IPS-NIHi11 (cell line): ENCODE measurements at regions not wholly inside any gene's neighbourhood (a gene's known extent, or its start where the extent isn't known, plus 50 kb on each side); places are given as distances from the start of the nearest gene placed in this dataset.
"Not testable (repeated sequence)": the region's sequence is repeated elsewhere in the genome, so short reads cannot be mapped to it uniquely, and the experiment has no call there.

Experiments
- DNase-seq: peaks from one replicate; pipeline ENCODE4 v3.0.0; 2012; ENCODE audit warnings: mixed read lengths, low spot score

DNA sequence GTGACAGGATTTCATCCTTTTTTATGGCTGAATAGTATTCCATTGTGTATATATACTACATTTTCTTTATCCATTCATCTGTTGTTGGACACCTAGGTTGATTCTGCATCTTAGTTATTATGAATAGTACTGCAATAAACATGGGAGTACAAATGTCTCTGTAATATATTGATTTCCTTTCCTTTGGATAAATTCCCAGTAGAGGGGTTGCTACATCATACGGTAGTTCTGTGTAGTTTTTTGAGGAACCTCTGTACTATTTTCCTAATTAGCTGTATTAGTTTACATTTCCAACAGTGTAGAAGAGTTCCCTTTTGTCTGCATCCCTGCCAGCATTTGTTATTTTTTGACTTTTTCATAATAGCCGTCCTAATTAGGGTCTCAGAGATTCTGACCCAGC is 201.3 kb downstream of the GIPC2 start:
- no peak for DNase-seq

DNA sequence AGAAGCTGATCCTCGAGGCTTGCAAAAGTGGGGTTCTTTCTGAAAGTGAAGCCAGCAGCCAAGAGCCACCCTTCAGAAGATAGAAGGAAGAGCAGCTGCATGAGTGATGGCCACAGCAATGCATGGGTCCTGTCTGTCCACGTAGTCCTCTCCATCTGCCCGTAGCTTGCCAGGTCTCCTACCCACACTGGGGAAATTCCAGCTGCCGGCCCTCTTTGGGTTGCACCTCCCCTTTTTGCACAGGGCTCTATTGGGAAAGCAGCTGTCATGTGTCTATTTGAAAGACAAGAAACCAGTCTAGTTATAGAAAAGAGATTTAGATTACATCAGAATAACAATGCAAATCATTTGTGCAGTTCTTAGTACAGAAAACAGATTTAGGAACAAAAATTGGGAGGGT is 204.4 kb downstream of the GIPC2 start:
- DNase-seq: no peak

DNA sequence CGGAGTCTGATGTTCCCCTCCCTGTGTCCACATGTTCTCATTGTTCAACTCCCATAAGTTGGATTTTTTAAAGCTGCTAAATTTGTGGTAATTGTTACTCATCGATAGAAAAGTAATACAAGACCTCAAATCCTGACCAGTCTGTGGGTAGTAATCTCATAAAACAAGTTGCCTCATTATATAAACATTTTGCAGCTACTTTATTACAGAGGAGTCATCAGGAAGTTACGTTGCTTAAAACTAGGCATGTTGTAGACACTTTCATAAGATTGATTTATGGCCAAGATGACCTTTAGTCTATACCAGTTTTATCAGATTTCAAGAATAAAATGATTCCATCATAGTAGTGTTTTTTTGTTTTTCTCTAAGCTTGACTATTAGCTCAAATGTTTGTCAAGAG is 208.8 kb downstream of the GIPC2 start:
- no peak for DNase-seq

DNA sequence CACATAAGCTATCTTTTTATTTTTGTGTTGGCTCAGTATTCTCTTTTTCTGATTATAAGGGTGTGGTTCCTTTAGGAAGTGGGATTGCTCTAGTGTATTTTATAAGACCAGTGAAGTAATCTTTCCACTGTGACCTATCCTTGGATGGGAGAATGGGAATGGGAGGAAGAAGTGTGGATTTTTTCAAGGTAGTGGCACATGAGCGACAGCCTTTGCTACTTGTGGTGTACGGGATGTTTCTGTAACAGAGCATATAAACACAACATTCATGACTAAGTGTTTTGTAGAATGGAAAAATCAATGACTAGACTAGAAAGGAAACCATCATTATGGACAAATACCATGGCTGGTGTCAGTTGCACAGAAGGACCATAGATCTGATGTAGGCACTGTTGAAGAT is 209.6 kb downstream of the GIPC2 start:
- no peak for DNase-seq

DNA sequence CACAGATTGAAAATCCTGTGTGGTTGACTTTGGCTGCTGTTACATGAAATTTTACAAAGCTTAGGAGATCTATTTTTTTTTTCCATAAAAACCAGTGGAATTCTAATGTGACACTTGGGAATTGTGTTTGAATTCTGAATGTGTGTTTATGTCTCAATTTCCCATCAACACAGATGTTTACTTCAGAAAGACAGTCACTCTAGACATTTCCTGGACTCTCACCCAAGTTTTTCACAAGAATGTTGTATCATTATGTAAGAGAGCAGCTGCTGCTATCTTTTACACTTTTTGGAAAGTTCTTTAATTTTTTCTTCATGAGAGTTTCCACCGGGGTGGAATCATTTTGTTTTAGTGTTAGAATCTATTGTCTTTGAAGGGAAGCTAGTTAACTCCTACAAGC is 210.1 kb downstream of the GIPC2 start:
- no peak for DNase-seq

DNA sequence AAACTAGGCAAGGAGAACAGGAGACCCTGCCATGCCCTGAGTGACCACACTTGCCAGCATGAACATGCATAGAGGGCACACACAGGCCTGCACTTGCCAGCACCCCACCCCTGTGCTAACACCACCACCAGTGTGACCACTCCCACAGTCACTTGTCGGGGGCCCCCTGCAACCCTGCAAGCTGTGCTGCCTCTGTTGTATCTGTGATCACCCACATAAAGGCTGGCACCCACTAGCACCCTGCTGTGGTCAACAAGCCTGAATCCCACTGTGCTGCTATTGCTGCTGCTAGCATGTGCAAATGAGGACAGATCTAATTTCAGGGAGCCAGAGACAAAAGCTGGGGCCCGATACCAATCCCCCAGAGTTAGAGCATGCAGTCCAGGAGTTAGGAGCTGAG is 217.7 kb downstream of the GIPC2 start:
- no peak for DNase-seq

DNA sequence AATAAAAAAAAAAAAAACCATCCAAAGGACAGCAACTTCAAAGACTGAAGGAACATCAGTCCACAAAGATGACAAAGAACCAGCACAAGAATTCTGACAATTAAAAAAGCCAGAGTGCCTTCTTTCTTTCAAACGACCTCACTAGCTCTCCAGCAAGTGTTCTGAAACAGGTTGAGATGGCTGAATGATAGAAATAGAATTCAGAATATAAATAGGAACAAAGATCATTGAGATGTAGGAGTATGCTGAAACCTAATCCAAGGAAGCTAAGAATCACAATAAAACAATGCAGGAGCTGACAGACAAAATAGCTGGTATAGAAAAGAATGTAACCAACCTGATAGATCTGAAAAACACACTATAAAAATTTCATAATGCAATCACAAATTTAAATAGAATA is 218.2 kb downstream of the GIPC2 start:
- no peak for DNase-seq

DNA sequence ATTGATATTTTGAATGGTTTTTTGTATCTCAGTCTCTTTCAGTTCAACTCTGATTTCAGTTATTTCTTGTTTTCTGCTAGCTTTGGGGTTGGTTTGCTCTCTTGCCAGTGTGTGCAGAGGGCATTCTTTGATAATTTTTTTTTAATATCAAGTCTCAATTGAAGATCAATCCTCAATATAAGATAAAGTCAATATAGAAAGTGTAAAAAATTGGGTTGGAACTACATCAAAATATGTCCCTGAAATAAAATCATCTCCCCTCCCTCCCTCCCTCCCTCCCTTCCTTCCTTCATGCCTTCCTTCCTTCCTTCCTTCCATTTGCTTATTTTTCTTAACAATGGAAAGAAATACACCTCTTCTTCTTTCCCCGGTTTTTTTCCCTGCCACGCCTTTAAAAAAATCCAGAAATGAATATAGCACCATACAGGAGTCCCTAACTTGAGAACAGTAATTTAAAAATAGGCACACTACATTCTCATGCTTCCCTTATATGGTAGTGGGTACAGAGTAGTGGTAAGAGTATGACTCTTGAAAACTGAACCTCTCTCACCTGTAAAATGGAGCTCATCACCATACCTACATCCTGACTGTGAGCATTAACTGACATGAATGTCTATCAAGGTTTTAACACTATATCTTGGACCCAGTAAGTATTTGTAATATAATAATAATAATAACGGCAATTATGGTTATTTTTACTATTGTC is 221.9 kb downstream of the GIPC2 start:
- no peak for DNase-seq

DNA sequence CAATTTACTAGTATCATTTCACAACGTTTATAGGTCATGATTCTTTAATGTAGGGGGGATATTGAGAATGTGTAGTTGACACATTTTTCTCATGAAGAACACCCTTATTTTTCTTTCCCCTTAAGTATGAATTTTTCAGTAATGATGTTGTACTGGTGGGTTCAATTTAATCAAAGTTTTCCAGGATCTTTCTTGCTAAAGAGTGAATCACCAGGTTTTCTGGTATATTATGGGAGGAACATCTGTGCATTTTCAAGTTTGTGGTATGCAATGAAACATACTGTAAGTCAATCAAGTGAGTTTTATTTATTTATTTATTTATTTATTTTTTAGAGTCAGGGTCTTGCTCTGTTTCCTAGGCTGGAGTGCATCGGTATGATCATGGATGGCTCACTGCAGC is 221.2 kb upstream of the PTGFR start:
- DNase-seq: no peak

DNA sequence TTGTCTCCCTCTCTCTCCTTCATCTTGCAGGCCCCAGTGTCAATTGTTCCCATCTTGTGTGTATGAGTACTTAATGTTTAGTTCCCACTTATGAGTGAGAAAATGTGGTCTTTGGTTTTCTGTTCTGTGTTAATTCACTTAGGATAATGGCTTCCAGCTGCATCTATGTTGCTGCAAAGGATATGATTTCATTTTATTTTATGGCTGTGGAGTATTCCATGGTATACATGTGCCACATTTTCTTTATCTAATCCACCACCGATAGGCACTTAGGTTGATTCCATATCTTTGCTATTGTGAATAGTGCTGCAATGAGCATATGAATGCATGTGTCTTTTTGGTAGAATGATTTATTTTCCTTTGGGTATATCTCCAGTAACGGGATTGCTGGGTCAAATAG is 219.4 kb upstream of the PTGFR start:
- not testable (repeated sequence) for DNase-seq

DNA sequence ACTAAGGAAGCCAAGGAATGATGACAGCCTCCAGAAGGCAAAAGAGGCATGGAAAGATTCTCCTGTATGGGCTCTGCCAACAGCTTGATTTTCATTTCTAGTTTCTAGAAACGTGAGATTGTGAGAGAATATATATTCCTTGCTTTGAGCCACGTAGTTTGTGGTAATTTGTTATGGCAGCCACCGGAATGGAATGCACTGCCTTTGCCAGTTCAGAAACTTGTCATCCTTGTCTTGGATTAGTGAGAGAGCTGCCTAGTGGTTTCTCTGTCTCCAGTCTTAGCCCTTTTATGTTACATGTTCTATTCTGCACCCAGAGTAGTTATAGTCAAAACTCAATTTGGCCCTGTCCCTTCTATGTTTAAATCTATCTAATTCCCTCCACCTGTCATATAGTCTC is 216.0 kb upstream of the PTGFR start:
- no peak for DNase-seq

DNA sequence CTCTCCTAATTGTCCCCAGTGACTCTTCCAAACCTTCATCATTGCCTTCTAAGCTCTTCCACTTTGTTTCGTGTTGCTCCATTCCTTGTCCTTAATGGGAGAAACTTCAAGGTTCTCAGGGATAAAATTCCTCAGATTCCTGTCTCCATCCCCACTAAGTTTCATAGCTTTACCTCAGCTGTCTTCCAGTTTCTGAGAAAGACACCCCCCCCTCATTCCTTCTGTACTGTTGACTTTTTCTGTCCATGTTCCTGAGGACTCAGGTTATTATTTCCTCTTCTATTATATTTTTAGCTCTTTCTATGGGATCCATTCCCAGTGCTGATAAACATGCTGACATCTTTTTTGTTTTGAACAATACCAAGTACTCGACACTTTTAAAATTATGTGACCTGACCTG is 215.3 kb upstream of the PTGFR start:
- DNase-seq: no peak

DNA sequence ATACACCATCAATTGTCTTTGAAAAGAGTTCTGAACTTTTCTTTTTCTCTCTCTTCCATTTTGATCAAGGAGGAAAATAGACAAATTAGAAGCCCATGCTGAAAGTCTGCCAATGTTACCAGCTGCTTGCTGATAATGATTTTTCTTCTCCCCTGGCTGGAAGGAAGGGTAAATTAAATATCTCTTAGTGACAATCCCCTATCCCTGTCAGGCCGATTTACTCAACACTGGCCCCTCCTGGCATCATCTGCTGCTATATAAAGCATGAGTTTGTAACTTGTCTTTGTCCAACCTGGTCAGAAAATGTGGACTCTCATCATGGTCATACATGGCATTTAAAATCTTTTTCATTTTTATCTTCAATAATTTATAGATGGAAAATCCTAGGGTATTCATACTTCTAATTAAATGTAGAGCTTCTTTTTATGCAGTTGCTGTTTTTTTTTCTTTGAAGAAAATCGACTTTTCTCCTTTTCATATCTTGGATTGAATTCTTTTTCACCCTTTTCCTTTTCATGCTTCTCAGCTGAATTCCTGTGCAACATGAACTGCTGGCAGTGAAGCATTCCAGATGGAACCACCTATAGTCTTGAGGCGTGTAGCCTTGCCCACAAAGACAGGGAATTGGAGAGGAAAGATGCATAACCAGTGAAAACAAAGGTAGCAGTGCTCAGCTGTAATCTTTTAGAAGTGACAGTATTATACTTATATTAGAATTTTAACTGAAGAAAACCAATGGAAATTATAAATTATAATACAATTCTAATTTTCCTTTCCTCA is 214.7 kb upstream of the PTGFR start:
- no peak for DNase-seq

DNA sequence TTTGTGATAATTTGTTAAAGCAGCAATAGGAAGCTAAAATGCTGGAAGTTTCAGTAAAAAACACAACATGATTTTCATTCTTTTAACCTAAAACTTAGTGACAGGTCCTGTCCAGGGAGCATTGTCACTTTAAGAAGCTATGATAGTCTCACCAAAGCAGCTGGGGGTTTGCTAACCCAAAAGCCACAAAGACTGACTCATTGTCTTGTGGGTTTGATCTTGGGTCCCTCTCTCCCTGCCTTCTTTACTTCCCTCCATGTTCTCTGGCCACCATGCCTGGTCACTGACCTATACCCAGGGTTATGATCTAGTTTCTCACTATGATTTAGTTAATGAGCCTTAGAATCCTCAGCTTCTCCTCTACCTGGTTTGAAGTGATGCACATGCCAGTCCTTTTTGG is 213.5 kb upstream of the PTGFR start:
- no peak for DNase-seq

DNA sequence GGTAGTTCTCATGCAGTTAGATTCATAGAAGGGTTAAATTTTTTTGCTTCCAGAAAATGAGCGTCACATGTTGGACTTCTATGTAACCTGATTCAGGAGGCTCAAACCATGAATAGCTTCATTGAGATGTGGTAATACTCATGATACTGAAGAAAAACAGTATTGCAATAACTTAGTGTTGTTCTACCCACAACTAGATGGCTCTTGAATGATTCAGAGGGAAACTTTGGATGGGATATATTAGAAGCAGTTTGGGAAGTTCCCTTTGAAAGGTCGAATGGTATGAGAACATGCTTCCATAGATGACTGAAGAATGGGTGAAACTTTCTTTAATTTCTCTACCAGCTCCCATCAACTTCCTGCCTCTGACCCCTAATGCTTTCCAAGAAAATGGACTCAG is 211.7 kb upstream of the PTGFR start:
- DNase-seq: no peak

DNA sequence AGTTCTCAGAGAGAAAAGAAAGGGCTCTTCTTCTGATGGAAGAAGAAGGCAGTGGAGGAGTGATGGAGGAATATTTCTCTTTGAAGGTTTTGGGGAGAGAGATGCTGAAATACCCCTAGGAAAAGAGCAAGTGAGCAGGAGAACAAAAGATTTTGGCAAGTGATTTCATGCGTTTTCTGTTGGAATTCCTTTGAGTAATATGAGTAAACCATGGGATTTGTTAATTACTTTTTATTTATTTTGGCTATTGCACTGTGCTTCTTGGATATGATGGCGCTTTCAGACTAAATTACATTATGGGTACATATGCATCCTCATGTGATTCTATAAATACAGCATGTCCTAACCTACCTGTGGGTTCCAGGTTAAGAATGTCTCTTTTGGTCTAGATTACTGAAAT is 210.1 kb upstream of the PTGFR start:
- no peak for DNase-seq

DNA sequence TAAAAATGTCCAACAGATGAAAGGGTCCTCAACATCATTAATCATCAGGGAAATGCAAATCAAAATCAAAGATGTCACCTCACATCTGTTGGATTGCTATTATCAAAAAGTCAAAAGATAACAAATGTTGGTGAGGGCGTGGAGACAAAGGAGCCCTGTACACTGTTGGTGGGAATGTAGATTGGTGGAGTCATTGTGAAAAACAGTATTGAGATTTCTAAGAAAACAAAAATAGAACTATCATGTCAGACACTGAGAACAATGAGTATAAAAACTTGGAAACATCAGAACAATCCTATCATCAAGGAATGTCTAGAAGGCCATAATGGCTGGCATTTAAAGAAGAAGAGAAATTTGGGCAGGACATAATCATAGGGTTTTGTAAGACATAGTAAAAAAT is 209.2 kb upstream of the PTGFR start:
- DNase-seq: no peak

DNA sequence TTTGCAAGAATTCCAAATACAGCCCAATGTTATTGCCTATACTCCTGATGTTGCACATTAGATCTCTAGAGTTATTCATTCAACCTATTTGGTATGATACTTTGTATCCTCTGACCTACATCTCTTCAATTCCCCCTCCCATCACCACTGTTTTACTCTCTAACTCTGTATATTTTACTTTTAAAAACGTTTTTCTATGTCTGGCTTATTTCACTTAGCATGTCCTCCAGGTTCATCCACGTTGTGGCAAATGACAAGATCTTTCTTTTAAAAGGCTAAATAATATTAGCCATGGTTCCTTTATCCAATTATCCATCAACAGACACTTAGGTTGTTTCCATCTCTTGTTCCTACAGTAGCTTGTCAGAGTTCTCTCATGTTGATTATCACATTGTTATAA is 207.1 kb upstream of the PTGFR start:
- DNase-seq: no peak

DNA sequence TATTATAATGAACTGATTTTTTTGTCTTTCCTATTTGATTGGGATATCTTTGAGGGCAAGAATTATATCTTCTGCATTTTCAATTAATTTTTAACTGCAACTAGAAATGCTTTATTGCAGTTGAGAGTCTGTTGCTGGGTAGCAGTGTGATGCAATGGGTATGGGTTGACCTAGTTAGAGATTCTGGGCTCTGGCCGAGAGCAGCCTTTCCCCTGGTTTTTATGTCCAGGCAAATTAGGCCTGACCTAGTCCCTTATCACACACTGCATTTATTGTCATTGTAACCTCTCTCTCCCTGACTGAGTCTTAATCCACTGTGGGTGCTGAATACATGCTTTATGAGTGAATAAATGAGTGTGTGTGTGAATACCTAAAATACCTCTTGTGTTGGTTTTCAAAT is 206.4 kb upstream of the PTGFR start:
- DNase-seq: no peak

DNA sequence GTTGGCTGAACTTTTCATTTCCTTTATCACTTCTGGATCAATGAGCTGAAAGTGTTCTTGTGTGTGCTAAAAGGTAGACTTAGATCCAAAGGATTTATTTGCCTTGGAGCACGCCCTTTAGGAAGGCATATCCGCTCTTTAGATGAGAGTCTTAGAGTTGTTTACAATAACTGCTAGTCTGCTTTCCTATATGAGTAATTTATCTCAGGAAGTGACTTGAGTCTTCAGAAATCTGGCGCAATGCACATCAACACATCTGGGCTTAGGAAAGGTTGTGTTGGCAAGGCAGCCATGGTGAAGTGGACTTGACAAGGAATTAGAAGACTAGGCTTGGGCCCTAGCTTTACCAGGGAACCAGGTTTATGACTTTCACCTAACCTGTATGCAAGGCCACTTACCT is 204.1 kb upstream of the PTGFR start:
- DNase-seq: no peak

DNA sequence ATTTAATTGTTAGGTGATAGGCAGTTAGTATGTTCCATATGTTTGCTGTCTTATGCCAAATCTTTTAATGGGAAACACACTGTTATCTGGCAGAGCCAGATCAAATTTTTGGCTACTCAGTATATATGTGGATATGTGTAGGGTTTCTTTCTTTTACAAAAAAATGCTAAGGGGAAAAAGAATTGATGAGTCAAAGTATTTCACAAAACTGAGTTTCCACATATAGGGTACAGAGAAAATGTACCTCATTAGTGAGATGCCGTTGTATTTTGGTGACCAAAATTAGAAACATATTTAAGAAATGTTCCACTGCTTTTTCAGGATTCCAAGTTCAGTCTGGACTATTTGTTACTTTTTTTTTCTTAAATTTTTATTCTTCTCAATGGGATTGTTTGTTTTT is 201.2 kb upstream of the PTGFR start:
- no peak for DNase-seq

DNA sequence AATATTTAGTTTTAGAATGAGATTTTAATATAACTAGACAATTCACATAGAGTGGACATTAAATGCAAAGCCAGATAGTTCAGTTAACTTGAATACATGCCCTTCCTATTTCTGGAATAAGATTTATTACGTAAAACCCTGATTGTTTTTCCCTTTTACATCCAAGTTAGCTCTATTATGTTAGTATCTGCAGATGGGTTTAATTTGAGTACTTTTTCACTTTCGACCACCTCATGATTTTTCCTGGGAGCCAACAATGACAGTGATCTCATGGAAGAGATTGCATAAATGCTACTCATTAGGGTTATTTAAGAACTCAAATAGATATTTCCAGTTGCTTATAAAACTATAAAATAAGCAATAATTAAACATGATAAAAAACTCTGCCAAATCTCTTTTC is 199.4 kb upstream of the PTGFR start:
- DNase-seq: no peak

DNA sequence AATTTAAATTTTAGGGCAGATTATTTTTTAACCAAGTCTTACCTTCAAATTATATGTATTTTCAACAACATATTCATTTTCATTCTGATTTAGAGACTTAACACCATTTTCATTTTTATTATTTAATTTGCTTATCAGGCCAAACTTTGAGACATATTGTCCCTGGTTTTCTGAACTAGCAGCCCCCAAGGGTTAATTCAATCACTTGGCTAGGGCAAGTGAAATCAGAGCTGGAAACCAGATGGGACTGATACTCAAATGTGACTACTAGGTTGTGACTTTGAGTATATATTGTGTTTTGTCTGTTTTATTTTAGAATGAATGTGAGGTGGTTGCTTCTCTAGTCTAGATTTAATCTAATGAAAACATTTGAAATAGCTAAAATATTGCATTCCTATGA is 198.9 kb upstream of the PTGFR start:
- no peak for DNase-seq

DNA sequence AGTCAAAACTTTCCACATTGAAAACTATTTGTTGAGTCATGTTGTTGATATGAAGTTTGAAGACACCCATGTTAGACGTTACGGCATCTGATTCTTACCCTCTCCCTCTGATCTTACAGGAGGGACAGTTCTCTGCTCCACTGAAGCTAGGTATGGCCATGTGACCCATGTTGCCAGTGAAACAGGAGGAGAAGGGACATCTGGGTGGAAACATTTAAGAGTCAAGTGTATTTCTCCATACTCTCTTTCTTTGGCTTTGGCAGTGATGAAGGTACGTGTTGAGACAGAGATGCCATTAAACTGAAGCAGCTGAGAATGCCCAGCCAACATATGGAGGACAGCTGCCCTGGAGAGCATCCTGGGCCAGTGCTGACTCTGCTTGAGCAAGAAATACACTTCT is 198.4 kb upstream of the PTGFR start:
- no peak for DNase-seq
